ENCODE measurements at regions not wholly inside any gene's neighbourhood (a gene's known extent, or its start where the extent isn't known, plus 50 kb on each side); places are given as distances from the start of the nearest gene placed in this dataset.

DNA sequence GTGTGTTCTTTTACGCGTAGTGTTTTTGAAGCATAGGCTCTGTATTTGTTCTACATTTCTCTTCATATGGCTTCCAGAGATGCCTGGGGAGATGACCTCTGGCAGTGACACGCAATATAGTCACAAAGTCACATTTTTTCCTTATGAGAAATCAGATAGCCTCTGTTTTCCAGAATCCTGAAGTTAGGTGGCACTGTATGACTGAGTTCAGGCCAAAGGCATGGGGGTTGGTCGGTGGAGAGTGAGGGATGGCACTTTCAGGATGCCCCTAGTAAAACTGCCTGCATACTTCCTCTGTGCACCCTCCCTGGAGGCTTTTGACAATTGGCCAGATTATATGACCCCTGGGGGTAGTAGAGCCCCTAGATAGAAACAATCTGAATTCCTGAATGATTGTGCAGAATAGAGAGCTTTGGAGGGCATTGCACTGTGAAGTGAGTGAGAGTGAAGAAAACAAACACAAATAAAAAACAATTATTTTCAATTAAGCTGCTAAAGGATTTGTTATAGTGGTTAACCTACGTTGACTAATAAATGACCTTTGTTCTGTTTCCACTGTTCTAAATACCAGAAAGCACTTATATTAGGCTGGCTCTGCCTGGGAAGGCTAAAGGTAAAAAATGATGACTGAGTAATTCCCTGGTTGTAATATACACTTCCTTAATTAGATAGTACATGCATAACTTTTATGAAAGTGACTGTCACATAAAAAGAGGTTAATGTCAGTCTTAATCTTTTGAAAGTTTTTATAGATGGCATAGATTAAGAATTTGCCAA, 1660.8 kb downstream of the PLA2G4A start:
- TF ChIP-seq, protein P1, sequence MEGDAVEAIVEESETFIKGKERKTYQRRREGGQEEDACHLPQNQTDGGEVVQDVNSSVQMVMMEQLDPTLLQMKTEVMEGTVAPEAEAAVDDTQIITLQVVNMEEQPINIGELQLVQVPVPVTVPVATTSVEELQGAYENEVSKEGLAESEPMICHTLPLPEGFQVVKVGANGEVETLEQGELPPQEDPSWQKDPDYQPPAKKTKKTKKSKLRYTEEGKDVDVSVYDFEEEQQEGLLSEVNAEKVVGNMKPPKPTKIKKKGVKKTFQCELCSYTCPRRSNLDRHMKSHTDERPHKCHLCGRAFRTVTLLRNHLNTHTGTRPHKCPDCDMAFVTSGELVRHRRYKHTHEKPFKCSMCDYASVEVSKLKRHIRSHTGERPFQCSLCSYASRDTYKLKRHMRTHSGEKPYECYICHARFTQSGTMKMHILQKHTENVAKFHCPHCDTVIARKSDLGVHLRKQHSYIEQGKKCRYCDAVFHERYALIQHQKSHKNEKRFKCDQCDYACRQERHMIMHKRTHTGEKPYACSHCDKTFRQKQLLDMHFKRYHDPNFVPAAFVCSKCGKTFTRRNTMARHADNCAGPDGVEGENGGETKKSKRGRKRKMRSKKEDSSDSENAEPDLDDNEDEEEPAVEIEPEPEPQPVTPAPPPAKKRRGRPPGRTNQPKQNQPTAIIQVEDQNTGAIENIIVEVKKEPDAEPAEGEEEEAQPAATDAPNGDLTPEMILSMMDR (IDR thresholded peaks at IDR 0.05; ENCODE audit: low read length), result no peak
- TF ChIP-seq EZH2phosphoT487 (IDR thresholded peaks at IDR 0.05; ENCODE audit: low read length) (no peak), EZH2 (optimal IDR thresholded peaks at IDR 0.05; ENCODE audit: low read depth, low read length) (no peak)

All from MM.1S (cell line).